Panc1 (cell line): ENCODE measurements at regions not wholly inside any gene's neighbourhood (a gene's known extent, or its start where the extent isn't known, plus 50 kb on each side); places are given as distances from the start of the nearest gene placed in this dataset.
A peak's percentile ranks its signal among the peaks of the same experiment; 100 is the strongest.

Experiments used
- ATAC-seq: fragments of 200-7000 bp; cut with Tn5 transposase; 2 replicates; pipeline ENCODE4 v1.9.1; 2020; ENCODE audit warnings: mild to moderate bottlenecking, moderate library complexity
- BruUV-seq: library from RNA; stranded (reverse); fragments of 400-500 nt; replicated peaks from 2 replicates; lab custom pipeline; 2021; lab: Mats Ljungman, UMichigan
- CTCF ChIA-PET: fragments of 300-600 bp; sonication (Branson Sonifier 250); formaldehyde crosslinking; loops from one replicate; lab custom pipeline; 2022; ENCODE audit warnings: antibody characterized with exemption; lab: Charles Lee
- POLR2A ChIA-PET: fragments of 300-600 bp; sonication (Branson Sonifier 250); formaldehyde crosslinking; loops from one replicate; lab custom pipeline; 2022; ENCODE audit warnings: antibody characterized with exemption; lab: Charles Lee
- DNase-seq: peaks from one replicate; pipeline ENCODE4 v3.0.0-alpha.2; 2010; ENCODE audit warnings: low read depth, low spot score
- H3K27ac ChIP-seq: 2 replicates; pipeline ENCODE4 v1.5.1; 2011; ENCODE audit warnings: mild to moderate bottlenecking, low read length, inconsistent platforms
- H3K27me3 ChIP-seq: fragments of 200-500 bp; sonication (Bioruptor generic); 2 replicates; pipeline ENCODE4 v1.6.0; 2014; ENCODE audit warnings: low read length, inconsistent platforms; ENCODE audit not compliant: control insufficient read depth, insufficient read depth
- H3K36me3 ChIP-seq: fragments of 200-500 bp; sonication (Bioruptor generic); 2 replicates; pipeline ENCODE4 v1.5.1; 2014; ENCODE audit warnings: inconsistent platforms, mild to moderate bottlenecking, low read length, moderate library complexity; ENCODE audit not compliant: control insufficient read depth, insufficient read depth
- H3K4me1 ChIP-seq: 2 replicates; pipeline ENCODE4 v1.5.1; 2011; ENCODE audit warnings: inconsistent platforms, mild to moderate bottlenecking, low read length, moderate library complexity; ENCODE audit not compliant: control insufficient read depth, insufficient read depth
- H3K4me3 ChIP-seq, 2 experiments: 2 replicates each; pipeline ENCODE4 v1.5.1; 2011 to 2012; ENCODE audit warnings: low read depth in 2 of 2, low read length in 2 of 2, mild to moderate bottlenecking in 2 of 2, inconsistent platforms in 1 of 2, moderate library complexity in 1 of 2
- H3K9me3 ChIP-seq: fragments of 200-500 bp; sonication (Bioruptor generic); 2 replicates; pipeline ENCODE4 v1.5.1; 2014; ENCODE audit warnings: low read depth, mild to moderate bottlenecking, inconsistent platforms, low read length, moderate library complexity; ENCODE audit not compliant: control insufficient read depth, insufficient read depth
- CTCF ChIP-seq: fragments of 450-650 bp; IDR thresholded peaks from 2 replicates; pipeline ENCODE4 v1.5.1; 2017; ENCODE audit warnings: mild to moderate bottlenecking
- POLR2AphosphoS5 ChIP-seq: IDR thresholded peaks from 2 replicates; pipeline ENCODE4 v1.6.1; 2012; ENCODE audit warnings: mild to moderate bottlenecking, low read depth, low read length, moderate library complexity
- REST ChIP-seq, 2 experiments: IDR thresholded peaks; 2 replicates each; pipeline ENCODE4 v1.6.1; 2011 to 2012; ENCODE audit warnings: low read depth in 2 of 2, control low read depth in 1 of 2, low read length in 1 of 2, mild to moderate bottlenecking in 1 of 2, moderate library complexity in 1 of 2; ENCODE audit not compliant: insufficient read depth in 1 of 2
- SIN3A ChIP-seq: IDR thresholded peaks from 2 replicates; pipeline ENCODE4 v1.6.1; 2012; ENCODE audit warnings: low read depth, mild to moderate bottlenecking, low read length, moderate library complexity, borderline replicate concordance; ENCODE audit not compliant: insufficient read depth
- TCF7L2 ChIP-seq: IDR thresholded peaks from 2 replicates; pipeline ENCODE4 v1.6.1; 2011; ENCODE audit warnings: mild to moderate bottlenecking, low read depth, low read length, inconsistent platforms
- in situ Hi-C: cut with HindIII; loops from 2 replicates; pipeline ENCODE4 v1.10.0; 2016; ENCODE audit warnings: low sequenced_read_pairs, low pct_unique_long_range_greater_than_20kb
- intact Hi-C: fragments of 100-400 bp; cut with micrococcal nuclease; formaldehyde crosslinking; loops from one replicate; pipeline ENCODE4 v1.10.0; 2022; ENCODE audit not compliant: unreplicated experiment

GRCh38 chr2:120875431-120875830 lies 139.8 kb downstream of the GLI2 start:
- CTCF ChIA-PET: no interaction called here
- Histone ChIP-seq H3K4me1 (no peaks in the 10 kb centered on the region; the same call in 1 of the 2 replicates), H3K36me3 (no peaks in the 10 kb centered on the region), H3K9me3 (no peaks in the 10 kb centered on the region), H3K27ac (no peak overlapping the region), H3K4me3 (no peak overlapping the region), H3K27me3 (no peaks in the 10 kb centered on the region)
- DNase-seq (no peak), ATAC-seq (0 out of 2 replicates have a peak, but pooled peaks have one; percentile 7)
- TF ChIP-seq REST (IDR thresholded peaks at IDR 0.05; ENCODE audit: insufficient read depth in 1 of 2, low read depth in 2 of 2, low read length in 1 of 2) (no peak), POLR2AphosphoS5 (no peak), SIN3A (no peak), TCF7L2 (no peak), CTCF (no peak)
- BruUV-seq: no TSS peak
- in situ Hi-C loops: no loop called here
- intact Hi-C loops: no loop called here
- POLR2A ChIA-PET: no interaction called here

GRCh38 chr2:120876526-120877280 lies 141.0 kb downstream of the GLI2 start:
- no peak for ATAC-seq
- CTCF ChIA-PET: no interaction called here

More at GRCh38 chr2:120876526-120877280, 141.0 kb downstream of the GLI2 start:
- no peak overlapping the region for H3K27ac ChIP-seq
- H3K4me1 ChIP-seq: no peaks in the 10 kb centered on the region; the same call in 1 of the 2 replicates
- H3K36me3 ChIP-seq: no peaks in the 10 kb centered on the region
- no peak overlapping the region for H3K4me3 ChIP-seq
- in situ Hi-C loops: no loop called here
- no TSS peak for BruUV-seq
- H3K9me3 ChIP-seq: no peaks in the 10 kb centered on the region
- TF ChIP-seq SIN3A (no peak), REST (IDR thresholded peaks at IDR 0.05; ENCODE audit: insufficient read depth in 1 of 2, low read depth in 2 of 2, low read length in 1 of 2) (no peak), CTCF (no peak), TCF7L2 (no peak), POLR2AphosphoS5 (no peak)
- DNase-seq: no peak
- no peaks in the 10 kb centered on the region for H3K27me3 ChIP-seq
- intact Hi-C loops: no loop called here
- POLR2A ChIA-PET: no interaction called here
